Testis (tissue), 2 donors: ENCODE measurements at regions not wholly inside any gene's neighbourhood (a gene's known extent, or its start where the extent isn't known, plus 50 kb on each side); places are given as distances from the start of the nearest gene placed in this dataset.

Experiments used
- DNase-seq: peaks from one replicate; pipeline ENCODE4 v3.0.0-alpha.2; 2019
- H3K27ac ChIP-seq, 2 donors: fragments of 200-600 bp; sonication (generic); one replicate each; pipeline ENCODE4 v1.5.1; 2019
- H3K27me3 ChIP-seq: fragments of 200-600 bp; sonication (generic); one replicate; pipeline ENCODE4 v1.5.1; 2019
- H3K36me3 ChIP-seq: fragments of 200-600 bp; sonication (generic); one replicate; pipeline ENCODE4 v1.5.1; 2017; ENCODE audit warnings: low read depth; ENCODE audit errors: missing control alignments
- H3K4me1 ChIP-seq: fragments of 200-600 bp; sonication (generic); one replicate; pipeline ENCODE4 v1.5.1; 2019
- H3K4me3 ChIP-seq, 2 donors: fragments of 200-600 bp; sonication (generic); one replicate each; pipeline ENCODE4 v1.5.1; 2017 to 2019
- H3K9me3 ChIP-seq: fragments of 200-600 bp; sonication (generic); one replicate; pipeline ENCODE4 v1.5.1; 2017
- CTCF ChIP-seq, 3 experiments: fragments of 450-650 bp in 2 of 3; fragments of 200-600 bp in 1 of 3; sonication (generic) in 1 of 3; IDR thresholded peaks; one replicate each; pipeline ENCODE4 v1.5.1; 2016 to 2019; ENCODE audit warnings: antibody characterized with exemption in 3 of 3, mild to moderate bottlenecking in 2 of 3, moderate library complexity in 1 of 3
- POLR2A ChIP-seq: fragments of 450-650 bp; IDR thresholded peaks from one replicate; pipeline ENCODE4 v1.6.1; 2017; ENCODE audit warnings: antibody characterized with exemption, mild to moderate bottlenecking, moderate library complexity
- WGBS, 2 donors: methylation state at CpG; one replicate each; pipeline ENCODE4 v1.1.5; 2018; 5-methylcytosine and 5-hydroxymethylcytosine counted together
- intact Hi-C: fragments of 100-400 bp; cut with DNase I; formaldehyde crosslinking; loops from one replicate; pipeline ENCODE4 v1.15.1; 2023; ENCODE audit warnings: low total_unique reads

DNA sequence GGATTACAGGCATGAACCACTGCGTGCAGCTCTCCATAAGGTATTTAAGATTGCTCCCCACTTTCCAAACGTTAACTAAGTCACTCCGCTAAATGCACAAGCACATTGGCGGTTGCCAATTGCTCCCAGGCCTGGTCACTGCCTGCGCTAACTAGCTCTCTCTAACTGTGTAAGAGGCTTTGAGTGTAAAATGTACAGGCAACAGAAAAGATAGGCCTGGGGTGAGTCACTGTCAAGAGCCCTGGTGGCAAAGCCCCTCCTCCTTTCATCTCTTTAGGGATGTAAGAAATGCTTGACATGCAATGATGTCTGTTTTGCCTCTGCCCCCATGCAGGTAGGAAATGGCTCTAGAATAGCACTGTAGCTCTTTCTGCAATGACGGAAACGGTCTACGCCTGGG, 329.7 kb upstream of the GATB start:
- no peak overlapping the region for H3K4me3 ChIP-seq
- TF ChIP-seq POLR2A (no peak), CTCF (IDR thresholded peaks at IDR 0.05) (no peak)
- intact Hi-C loops, result no loop called here
- 89 to 92% methylated on average over 8 of the region's 8 CpGs for WGBS, 2 donors
- H3K9me3 ChIP-seq, result no peaks in the 10 kb centered on the region
- H3K4me1 ChIP-seq, result peaks cover 3% of the 10 kb centered on the region
- no peaks in the 10 kb centered on the region for H3K27me3 ChIP-seq
- no peak for DNase-seq
- no peaks in the 10 kb centered on the region for H3K36me3 ChIP-seq
- H3K27ac ChIP-seq, result no peak overlapping the region

DNA sequence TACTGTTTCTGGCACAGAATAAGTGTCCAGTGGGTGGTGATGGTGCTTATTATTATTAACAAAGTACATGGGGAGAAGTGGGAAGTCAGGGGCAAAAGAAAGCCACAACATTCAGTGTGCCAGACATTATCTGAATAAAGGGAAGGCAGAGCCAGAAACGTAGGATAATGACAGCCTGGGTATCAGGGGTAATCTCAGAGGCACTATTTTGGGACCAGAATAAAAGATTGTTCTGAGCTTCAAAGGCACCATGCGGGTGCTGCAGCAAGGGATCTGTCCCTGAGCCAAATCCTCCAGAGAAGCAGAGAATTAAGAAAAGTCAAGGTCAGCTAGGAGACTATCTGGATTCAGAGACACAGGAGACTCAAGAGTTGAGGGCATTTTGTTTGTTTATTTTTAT, 328.8 kb upstream of the GATB start:
- TF ChIP-seq CTCF (IDR thresholded peaks at IDR 0.05) (no peak), POLR2A (no peak)
- intact Hi-C loops, result no loop called here
- peaks cover 3% of the 10 kb centered on the region for H3K4me1 ChIP-seq
- no peaks in the 10 kb centered on the region for H3K36me3 ChIP-seq
- no peak overlapping the region for H3K27ac ChIP-seq
- 28 to 33% methylated on average over 2 of the region's 2 CpGs for WGBS, 2 donors
- no peak overlapping the region for H3K4me3 ChIP-seq
- no peak for DNase-seq
- H3K27me3 ChIP-seq, result no peaks in the 10 kb centered on the region
- no peaks in the 10 kb centered on the region for H3K9me3 ChIP-seq

- intact Hi-C loops, result no loop called here
- no peak overlapping the region for H3K4me3 ChIP-seq
- peaks cover 3% of the 10 kb centered on the region for H3K4me1 ChIP-seq
- no peaks in the 10 kb centered on the region for H3K36me3 ChIP-seq
- H3K27ac ChIP-seq, result no peak overlapping the region
- DNase-seq, result no peak
- WGBS, 2 donors, result 85 to 88% methylated on average over 6 of the region's 6 CpGs
- no peaks in the 10 kb centered on the region for H3K27me3 ChIP-seq
- TF ChIP-seq POLR2A, result no peak
- TF ChIP-seq CTCF (IDR thresholded peaks at IDR 0.05), result no peak
- H3K9me3 ChIP-seq, result no peaks in the 10 kb centered on the region
These were observed 326.5 kb upstream of the GATB start for GRCh38 chr4:152087335-152087734.

- Histone ChIP-seq H3K9me3 (no peaks in the 10 kb centered on the region), H3K36me3 (no peaks in the 10 kb centered on the region), H3K27ac (no peak overlapping the region), H3K4me1 (peaks cover 3% of the 10 kb centered on the region), H3K4me3 (no peak overlapping the region), H3K27me3 (no peaks in the 10 kb centered on the region)
- WGBS, 2 donors, result 50 to 61% methylated on average over 1 of the region's 1 CpG
- no peak for DNase-seq
- intact Hi-C loops, result no loop called here
- TF ChIP-seq POLR2A, result no peak
- no peak for TF ChIP-seq CTCF (IDR thresholded peaks at IDR 0.05)
These were observed 324.9 kb upstream of the GATB start for GRCh38 chr4:152085657-152086056.

DNA sequence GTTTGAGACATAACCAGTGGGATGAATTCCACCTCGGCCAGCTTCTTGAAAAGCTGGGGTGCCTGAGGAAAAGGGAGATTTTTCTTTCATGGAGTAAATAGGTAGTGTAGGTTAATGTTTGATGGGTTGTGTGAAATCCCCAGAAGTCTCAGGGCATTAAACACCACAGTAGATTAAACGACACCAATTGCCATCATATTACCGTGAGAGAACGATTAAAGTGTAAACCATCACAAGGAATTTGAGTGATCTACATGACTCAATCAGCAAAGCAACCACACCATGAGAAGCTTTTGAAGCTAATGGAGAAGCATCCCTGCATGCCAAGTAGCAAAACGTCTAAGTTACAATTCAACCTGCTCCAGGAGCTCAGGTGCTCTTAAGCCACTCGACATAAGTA, 322.5 kb upstream of the GATB start:
- intact Hi-C loops, result no loop called here
- TF ChIP-seq CTCF (IDR thresholded peaks at IDR 0.05), result no peak
- TF ChIP-seq POLR2A, result no peak
- no peak for DNase-seq
- H3K36me3 ChIP-seq, result no peaks in the 10 kb centered on the region
- H3K4me1 ChIP-seq, result no peaks in the 10 kb centered on the region
- H3K9me3 ChIP-seq, result no peaks in the 10 kb centered on the region
- H3K27me3 ChIP-seq, result no peaks in the 10 kb centered on the region
- 85 to 88% methylated on average over 6 of the region's 6 CpGs for WGBS, 2 donors
- H3K27ac ChIP-seq, result no peak overlapping the region
- H3K4me3 ChIP-seq, result no peak overlapping the region
